ENCODE measurements at regions not wholly inside any gene's neighbourhood (a gene's known extent, or its start where the extent isn't known, plus 50 kb on each side); places are given as distances from the start of the nearest gene placed in this dataset.

- DNase-seq (ENCODE audit: low spot score): no peak
- TF ChIP-seq, protein P1, sequence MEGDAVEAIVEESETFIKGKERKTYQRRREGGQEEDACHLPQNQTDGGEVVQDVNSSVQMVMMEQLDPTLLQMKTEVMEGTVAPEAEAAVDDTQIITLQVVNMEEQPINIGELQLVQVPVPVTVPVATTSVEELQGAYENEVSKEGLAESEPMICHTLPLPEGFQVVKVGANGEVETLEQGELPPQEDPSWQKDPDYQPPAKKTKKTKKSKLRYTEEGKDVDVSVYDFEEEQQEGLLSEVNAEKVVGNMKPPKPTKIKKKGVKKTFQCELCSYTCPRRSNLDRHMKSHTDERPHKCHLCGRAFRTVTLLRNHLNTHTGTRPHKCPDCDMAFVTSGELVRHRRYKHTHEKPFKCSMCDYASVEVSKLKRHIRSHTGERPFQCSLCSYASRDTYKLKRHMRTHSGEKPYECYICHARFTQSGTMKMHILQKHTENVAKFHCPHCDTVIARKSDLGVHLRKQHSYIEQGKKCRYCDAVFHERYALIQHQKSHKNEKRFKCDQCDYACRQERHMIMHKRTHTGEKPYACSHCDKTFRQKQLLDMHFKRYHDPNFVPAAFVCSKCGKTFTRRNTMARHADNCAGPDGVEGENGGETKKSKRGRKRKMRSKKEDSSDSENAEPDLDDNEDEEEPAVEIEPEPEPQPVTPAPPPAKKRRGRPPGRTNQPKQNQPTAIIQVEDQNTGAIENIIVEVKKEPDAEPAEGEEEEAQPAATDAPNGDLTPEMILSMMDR (IDR thresholded peaks at IDR 0.05; ENCODE audit: extremely low read depth, missing control alignments): no peak
Measured at GRCh38 chr7:46029111-46029704, 108.1 kb upstream of the IGFBP3 start.

DNA sequence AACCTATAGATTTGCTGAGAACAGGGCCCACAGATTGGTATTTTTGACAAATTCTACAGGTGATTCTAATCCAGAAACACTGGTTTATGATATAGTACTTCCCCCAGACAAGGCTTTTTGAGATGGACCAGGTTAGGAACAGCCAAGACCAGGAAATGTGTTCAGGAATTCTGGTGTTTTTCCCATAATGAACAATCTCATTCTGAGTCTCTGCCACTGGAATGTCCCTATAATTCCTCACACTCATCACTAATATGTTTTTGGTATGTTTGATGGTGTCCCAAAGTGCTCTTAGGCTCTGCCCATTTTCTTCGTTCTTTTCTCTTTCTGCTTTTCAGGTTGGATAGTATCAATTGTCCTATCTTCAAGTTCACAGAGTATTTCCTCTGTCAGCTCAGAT lies 107.2 kb upstream of the IGFBP3 start:
- TF ChIP-seq, protein P1 (IDR thresholded peaks at IDR 0.05; ENCODE audit: extremely low read depth, missing control alignments): no peak
- no peak for DNase-seq (ENCODE audit: low spot score)

DNA sequence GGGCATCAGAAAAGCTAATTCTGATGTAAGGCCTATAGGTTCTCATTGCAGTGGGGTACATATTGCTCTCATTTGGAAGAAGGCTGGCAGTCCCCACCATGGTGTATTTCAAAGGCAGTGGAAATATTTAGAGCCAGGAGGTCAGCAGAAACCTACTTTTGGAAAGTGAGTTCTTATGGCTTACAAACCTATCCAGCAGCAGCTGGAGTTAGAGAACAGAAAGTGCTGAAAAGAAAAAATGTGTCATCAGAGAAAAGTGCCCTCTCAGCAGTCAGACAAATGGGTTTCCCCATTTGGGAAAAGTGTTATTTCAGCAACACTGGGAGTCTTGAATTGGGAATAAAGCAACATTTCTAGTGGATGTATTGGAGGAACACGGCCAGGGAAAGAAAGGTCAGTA lies 105.7 kb upstream of the IGFBP3 start:
- TF ChIP-seq, protein P1 (IDR thresholded peaks at IDR 0.05; ENCODE audit: extremely low read depth, missing control alignments): no peak
- no peak for DNase-seq (ENCODE audit: low spot score)

GRCh38 chr7:46024263-46024916 lies 103.3 kb upstream of the IGFBP3 start:
- TF ChIP-seq, protein P1 (IDR thresholded peaks at IDR 0.05; ENCODE audit: extremely low read depth, missing control alignments): no peak
- no peak for DNase-seq (ENCODE audit: low spot score)

DNA sequence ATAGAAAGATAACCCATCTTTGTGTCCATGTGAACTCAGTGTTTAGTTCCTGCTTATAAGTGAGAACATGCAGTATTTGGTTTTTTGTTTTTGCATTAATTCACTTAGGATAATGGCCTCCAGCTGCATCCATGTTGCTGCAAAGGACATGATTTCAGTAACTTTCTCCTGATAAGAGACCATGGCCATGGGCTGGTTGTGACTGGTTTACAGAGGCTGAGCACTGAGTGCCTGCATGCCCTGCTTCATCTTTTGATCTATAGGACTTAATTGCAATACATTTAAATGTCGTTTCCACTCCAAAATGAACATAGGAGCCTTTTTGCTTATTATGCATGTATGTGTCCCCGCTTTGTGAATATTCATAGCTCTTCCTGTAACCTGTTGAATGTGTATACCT lies 101.3 kb upstream of the IGFBP3 start:
- DNase-seq (ENCODE audit: low spot score): no peak
- TF ChIP-seq, protein P1 (IDR thresholded peaks at IDR 0.05; ENCODE audit: extremely low read depth, missing control alignments): no peak

- no peak for DNase-seq (ENCODE audit: low spot score)
- TF ChIP-seq, protein P1 (IDR thresholded peaks at IDR 0.05; ENCODE audit: extremely low read depth, missing control alignments): no peak
Measured at GRCh38 chr7:46015107-46015868, 94.2 kb upstream of the IGFBP3 start.

- DNase-seq (ENCODE audit: low spot score): no peak
- TF ChIP-seq, protein P1 (IDR thresholded peaks at IDR 0.05; ENCODE audit: extremely low read depth, missing control alignments): no peak
Measured at GRCh38 chr7:46011501-46011900, 90.4 kb upstream of the IGFBP3 start.
